DMS 273 treated with DMSO at 0.1 percent for 48 hours (cell line): ENCODE measurements at regions not wholly inside any gene's neighbourhood (a gene's known extent, or its start where the extent isn't known, plus 50 kb on each side); places are given as distances from the start of the nearest gene placed in this dataset.

Experiments used
- DNase-seq: peaks from one replicate; lab custom pipeline; 2025; lab: John Stamatoyannopoulos, UW

DNA sequence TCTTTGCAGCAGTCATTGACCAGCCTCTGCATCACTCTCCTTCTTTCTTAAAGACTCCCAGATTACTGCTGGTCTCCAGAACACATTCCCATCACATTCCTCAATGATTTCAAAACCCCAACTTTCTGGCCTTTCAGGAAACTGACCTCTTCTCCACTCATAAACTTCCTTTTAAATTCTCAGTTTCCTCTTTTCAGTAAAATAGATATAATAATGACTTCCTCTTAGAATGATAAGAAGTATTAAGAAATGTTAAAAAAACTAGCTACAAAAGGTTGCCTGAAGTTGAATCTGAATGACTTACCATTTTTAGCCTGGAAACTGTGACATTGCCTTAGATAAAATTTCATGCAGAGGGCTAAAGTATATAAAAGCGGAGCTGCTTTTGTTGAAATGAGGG lies 239.3 kb downstream of the OGFRL1 start:
- no peak for DNase-seq

DNA sequence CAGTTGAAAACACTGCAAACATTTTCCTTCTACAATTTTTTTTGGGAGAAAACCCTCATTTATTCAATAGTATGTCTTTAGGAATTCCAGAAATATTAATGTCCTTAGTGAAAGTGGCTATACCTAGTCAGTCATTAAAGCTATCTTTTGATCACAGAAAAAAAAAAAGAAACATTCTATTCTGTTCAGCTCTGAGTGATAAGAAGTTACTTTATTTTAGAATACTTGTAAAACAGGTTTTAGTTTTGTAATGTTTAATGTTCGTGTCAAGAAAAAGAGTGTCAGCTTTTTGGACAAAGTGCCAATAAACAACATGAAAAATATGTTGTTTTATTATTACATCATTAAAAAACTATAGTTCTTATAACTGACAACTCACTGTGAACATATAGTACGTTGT lies 240.4 kb downstream of the OGFRL1 start:
- no peak for DNase-seq

DNA sequence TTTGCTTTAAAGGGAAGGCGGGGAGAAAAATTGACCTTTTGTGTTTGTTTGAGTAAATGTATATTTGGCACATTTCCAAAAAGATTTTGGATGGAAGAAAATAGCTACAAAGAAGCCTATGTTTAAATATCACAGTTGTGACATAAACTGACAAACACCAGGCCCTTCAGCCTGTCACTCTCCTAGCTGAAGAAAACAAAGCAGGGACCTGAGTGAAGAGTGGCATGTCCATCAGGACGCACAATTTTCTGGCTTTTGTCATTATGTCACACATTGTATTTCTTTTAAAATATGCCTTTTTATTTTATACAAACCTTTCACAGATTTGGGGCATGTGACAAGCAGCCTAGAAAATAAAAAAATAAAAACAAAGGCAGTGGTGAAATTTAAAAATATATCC lies 241.2 kb downstream of the OGFRL1 start:
- DNase-seq = no peak

DNA sequence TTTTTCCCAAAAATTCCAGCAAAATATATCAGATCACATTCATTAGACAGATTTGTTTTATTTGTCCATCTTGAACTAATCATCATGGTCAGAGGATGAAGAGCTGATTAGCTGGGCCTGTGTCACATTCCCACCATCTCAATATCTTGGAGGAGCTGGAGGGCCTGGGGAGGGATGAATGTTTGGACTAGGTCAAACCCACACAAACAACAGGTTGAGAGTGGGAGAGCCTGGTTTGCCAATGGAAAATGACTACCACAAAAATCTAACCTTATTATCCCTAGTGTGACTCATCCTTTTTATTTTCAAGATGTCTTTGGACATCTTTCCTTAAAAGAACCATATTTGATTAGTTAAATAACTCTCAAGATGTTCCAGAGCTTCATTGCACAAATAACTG lies 242.4 kb downstream of the OGFRL1 start:
- no peak for DNase-seq

DNA sequence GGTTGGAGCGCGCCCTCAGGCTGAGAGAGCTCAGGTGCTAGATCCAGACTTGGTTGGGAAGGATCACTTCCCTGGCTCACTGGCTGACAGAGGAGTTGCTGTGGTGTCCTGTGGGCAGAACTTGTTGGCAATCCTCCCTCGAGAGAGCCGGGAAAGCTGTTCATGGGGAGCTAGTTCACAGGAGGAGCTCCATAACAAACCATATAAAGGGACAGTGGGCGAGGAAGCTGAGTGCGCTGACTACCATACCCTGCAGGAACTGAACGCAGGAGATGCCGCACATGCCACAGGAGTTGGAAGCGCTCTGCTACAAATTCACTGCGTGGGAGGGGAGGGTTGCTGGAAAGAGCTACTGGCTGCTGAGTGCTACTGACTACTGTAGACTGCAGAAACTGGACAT lies 243.2 kb downstream of the OGFRL1 start:
- DNase-seq = no peak

DNA sequence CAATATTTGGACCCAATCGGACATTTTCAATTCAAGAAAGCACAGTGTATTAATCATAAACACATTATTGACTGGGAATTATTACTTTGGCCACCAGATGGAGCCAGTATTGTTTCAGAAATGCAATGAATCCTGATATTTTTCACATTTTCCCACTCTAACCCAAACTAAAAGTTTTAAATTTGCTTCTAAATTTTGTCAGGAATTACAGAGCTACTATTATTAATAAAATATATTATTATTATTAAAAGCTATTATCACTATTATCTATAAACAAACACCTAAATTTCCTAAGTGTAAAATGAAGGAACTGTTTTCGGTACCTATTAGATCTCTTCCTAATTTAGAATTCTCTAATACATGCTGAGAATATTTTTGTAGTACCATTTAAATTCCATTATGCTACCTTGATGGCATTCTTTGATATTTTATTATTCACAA lies 245.3 kb downstream of the OGFRL1 start:
- DNase-seq = no peak

DNA sequence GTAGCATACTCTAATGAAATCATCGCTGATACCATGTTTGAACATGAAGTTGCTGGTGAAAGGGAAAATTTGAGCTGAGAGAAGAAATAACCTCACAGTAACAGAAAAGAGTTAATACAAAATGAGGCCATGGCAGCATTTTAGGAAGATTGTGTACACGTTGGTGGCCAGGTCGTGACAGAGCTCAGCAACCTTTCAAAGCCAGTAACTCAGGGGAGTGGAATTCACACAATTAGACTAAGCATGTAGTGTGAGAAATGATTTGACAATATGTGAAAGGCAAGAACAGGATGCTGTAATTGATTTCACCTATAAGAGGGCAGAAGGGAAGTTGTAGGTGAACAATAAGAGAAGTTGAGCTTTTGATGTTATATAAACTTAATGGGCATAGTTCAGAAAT lies 246.3 kb downstream of the OGFRL1 start:
- DNase-seq = no peak

DNA sequence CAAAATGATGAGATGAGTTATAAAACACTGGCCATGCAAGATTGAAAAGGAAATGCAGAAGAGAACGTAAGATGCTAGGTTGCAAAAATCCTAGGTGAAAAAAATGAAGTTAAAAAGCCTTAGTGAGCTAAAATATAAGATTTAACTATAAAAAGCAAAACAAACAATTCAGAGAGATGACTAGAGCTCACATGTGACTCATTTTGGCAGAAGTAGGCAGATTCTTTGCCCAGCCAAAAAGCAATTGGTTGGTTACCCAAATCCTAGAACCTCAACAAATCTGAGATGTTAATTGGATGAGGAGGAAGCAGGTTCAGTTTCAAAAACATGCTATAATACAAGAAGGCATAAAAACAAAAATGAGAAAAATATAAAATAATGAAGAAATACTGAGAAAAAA lies 249.1 kb downstream of the OGFRL1 start:
- DNase-seq = no peak

DNA sequence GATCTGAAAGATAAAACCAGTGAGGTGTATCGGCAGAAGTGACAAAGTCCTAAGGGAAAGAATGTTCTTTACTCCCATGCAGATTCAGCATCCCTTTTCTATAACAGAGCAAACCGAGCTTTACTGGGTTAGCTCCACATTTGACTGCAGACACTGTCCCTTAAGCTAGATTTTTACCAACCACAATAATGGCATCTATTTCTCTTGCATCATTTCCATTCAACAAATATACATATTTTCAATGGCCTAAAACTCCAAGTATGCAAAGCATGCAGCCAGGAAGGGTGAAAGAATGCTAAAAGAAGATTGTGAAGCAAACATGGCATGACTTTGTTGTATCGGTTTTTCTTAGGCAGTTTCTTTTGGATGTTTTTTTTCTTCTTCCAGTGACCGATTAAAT lies 255.4 kb downstream of the OGFRL1 start:
- DNase-seq = no peak

DNA sequence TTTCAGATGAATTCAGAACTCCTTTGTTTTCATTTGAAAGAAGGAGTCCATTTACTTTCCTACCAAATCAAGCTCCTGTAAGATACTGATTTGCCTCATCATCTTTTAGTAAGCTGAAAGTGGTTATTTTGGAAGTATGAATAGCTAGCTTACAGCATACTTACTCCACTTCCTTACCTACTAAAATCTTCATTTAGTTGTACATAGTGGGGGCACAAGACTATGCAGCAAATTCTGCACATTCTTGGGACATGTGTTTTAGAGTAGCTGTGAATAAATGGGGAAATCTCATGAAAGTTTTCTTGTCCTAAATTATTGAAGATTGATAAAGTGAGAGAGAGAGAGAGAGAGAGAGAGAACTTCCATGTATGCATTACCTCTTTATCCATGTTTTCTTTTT lies 256.3 kb downstream of the OGFRL1 start:
- DNase-seq = no peak

DNA sequence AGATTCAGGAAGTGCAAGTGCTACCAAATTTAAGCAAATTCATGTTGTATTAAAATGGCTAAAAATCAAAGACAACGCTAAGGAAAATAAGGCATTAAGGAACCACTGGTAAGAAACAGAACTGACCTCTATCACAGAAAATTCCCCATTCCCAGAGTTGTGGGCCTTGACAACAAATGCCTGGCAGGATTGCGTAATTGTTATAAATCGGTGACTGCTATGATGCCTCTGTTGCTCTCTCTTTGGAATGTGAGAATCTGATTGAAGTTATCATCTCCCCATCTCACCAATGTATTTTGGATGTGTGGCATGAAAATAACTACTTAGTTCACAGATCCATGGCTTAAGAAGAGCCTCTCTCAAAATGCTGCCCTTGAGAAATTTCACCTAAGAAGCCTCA lies 257.3 kb downstream of the OGFRL1 start:
- no peak for DNase-seq

DNA sequence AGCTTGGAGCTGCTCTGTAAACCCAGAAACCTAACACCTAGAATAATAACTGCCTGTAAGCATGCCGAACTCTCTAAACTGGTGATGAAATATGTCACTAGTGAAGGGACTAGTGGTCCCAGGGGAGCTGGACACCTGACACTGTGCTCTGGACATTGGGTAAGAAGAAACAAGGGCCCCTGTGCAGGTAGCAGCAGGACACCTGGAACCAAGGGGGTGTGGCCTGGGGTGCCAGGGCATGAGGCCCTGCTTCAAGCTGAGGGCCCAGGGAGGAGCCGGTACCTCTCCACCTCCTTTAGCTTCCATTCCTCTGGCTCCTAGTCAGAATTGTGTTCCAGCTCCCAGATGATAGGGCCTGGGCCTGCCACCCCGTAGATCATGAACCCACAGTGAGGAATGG lies 263.2 kb downstream of the OGFRL1 start:
- no peak for DNase-seq

DNA sequence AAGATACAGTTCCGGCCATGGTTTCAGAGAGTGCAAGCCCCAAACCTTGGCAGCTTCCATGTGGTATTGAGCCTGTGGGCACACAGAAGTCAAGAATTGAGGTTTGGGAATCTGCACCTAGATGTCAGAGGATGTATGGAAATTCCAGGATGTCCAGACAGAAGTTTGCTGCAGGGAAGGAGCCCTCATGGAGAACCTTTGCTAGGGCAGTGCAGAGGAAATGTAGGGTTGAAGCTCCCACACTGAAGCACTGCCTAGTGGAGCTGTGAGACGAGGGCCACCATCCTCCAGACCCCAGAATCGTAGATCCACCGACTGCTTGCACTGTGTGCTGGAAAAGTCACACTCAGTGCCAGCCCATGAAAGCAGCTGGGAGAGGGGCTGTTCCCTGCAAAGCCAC lies 267.5 kb downstream of the OGFRL1 start:
- DNase-seq = no peak

DNA sequence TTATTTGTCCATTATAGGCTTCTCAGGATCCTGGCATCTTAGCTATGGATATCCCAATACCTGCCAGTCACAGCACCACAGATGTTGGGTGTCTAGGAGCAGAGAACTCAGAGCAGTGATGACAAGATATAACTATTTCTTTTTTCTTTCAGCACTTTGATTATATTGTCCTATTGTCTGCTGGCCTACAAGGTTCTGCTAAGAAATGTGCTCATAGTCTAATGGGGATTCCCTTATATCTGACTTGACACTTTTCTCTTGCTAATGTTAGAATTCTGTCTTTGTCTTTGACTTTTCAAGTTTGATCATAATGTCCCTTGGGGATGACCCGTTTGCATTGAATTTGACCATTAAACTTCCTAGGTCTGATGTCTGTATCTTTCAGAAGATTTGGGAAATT lies 270.4 kb downstream of the OGFRL1 start:
- DNase-seq = no peak

DNA sequence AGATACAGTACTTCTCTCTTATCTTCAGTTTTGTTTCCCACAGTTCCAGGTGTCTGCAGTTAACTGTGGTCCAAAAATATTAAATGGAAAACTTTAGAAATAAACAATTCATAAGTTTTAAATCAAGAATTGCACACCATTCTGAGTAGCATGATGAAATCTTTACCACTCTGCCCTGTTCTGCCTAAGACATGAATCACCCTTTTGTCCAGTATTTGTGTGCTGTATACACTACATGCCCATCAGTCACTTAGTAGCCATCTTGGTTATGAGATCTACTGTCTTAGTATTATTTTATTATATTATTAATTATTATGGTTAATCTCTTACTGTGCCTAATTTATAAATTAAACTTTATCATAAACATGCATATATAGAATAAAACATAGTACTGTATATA lies 279.0 kb downstream of the OGFRL1 start:
- no peak for DNase-seq

DNA sequence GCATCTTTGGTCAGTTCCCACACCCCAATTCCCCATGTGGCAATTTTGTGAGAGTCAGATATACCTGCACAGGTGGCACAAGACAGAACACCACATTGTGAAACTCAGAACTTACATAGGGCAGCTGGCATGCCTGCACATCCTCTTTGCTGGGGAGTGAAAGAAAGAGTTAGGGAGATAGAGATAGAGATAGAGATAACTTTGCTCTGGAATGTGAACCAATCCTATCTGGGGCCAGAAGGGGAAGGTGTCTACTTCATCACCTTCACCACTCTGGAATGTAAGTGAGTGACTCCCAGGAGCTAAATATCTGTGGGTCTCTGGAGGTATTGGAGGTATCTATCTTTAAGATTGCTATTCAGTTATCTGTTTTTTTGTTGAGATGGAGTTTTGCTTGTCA lies 289.2 kb downstream of the OGFRL1 start:
- DNase-seq = no peak

DNA sequence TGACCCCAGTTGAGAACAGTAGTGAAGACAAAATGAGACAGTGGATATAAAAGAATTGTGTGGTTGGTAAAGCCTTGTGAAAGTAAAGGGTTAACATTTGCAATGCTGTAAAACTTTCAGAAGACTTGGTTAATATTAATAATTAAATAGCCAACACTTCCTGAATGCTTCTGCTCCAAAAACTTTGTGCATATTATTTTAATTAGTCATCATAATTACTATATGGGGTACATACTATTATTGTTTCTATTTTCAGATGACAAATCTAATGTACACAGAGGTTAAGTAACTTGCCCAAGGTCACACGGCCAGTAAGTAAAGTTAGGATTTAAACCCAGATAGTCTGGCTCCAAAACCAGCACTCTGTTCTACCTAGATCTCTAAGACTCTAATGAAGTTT lies 291.3 kb downstream of the OGFRL1 start:
- DNase-seq = no peak

DNA sequence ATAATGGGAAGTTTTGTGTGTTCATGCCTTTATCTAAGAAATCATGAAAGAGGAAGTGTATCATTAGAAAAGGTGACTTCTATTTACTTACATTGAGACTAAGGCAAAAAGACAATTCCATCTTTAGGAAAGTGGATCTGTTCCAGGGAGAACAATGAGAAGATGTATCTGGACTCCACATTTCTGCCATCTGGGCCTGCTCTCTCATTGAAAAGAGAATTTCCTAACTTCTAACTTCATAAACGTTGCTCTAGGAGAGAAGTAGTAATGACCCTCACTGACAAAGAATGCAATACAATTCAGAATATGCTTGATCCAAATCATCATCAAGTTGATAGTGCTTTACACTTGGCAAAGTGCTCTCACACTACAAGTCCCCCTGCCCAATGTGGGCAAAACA lies 294.2 kb downstream of the OGFRL1 start:
- DNase-seq = no peak

DNA sequence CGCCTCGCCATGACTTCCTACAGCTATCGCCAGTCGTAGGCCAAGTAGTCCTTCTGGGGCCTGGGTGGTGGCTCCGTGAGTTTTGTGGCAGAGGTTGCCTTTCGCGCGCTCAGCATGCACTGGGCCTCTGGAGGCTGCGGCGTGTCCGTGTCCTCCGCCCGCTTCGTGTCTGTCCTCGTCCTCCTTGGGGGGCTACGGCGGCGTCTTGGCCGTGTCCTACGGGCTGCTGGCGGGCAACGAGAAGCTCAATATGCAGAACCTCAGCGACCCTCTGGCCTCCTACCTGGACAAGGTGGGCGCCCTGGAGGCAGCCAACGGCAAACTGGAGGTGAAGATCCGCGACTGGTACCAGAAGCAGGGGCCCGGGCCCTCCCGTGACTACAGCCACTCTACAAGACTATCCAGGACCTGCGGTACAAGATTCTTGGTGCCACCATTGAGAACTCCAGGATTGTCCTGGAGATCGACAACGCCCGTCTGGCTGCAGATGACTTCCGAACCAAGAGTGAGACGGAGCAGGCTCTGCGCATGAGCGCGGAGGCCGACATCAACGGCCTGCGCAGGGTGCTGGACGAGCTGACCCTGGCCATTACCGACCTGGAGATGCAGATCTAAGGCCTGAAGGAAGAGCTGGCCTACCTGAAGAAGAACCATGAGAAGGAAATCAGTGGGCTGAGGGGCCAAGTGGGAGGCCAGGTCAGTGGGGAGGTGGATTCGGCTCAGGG lies 296.3 kb downstream of the OGFRL1 start:
- no peak for DNase-seq

DNA sequence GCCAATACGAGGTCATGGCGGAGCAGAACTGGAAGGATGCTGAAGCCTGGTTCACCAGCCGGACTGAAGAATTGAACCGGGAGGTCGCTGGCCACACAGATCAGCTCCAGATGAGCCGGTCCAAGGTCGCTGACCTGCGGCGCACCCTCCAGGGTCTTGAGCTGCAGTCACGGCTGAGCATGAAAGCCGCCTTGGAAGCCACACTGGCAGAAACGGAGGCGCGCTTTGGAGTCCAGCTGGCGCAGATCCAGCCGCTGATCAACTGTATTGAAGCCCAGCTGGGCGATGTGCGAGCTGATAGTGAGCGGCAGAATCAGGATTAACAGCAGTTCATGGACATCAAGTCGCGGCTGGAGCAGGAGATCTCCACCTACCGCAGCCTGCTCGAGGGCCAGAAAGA lies 296.9 kb downstream of the OGFRL1 start:
- no peak for DNase-seq

DNA sequence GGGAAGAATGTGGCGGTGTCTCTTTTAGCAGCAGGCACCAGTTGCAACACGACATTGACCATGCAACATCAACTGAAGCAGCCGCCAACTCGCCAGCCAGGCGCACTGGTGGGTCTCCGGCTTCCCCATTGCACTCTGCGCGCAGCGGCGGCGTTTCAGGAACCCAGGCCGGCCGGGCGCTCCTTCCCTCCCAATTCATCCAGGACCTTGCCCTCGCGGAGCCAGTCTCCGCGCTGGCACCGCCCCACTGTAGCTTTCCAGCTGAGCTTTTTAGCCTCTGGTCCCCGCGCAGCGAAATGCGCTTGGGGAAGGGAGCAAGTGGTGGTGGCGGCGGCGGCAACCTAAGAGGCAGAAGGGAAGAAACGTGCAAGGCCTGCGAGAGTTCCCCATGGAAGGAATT lies 297.9 kb upstream of the RIMS1 start:
- no peak for DNase-seq

DNA sequence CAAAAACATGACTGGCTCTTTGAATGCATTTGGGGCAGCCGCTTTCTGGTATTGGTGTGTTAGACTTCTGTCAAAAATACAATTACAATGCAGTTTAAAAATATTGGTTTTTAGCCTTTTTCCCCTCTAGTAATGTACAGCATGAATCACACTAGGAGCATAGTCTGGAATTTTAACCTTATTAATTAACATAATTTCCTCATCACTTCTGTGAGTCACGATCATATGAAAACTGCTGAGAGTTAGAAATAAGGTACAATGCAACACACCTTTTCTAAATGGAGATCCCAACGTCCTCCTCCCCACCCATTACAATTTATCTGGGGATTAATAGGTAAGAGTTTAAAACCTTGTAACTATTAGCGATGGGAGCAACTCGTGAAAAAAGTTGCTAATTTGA lies 297.1 kb upstream of the RIMS1 start:
- no peak for DNase-seq

DNA sequence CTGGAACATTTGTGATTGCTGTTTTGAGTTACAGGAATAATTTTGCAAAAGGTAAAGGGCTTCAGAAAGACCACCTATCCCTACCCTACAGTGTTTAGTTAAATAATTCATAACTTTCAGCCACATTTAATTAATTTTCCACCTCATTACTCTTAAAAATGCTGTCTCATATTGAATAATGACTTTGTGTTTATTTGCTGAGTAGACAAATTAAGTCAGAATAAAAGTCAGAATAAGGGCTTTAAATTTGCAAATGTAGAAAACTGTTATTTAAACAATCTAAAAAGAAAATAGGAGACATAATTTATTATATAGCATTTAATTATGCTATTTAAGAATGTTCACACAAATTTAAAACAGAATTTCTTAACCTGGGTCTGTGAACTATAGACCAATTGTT lies 293.7 kb upstream of the RIMS1 start:
- DNase-seq = no peak

DNA sequence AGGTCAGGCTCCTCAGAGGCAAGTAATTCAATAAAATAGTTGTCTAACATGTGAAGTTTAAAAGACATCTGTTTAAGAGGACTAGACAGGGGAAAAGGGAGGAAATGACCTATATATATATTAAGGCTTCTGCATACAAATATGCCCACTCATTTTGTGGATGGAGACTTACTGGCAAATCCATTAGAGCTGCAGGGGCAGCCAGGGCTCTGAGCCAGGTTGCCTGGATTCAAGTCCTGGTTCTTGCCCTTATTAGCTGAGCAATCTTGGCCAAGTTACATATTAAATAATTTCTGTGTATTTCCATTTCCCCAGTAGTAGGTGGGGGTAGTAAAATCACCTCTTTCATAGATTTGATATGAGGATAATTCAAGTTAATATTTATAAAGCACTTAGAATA lies 287.0 kb upstream of the RIMS1 start:
- no peak for DNase-seq
